ENCODE measurements at regions not wholly inside any gene's neighbourhood (a gene's known extent, or its start where the extent isn't known, plus 50 kb on each side); places are given as distances from the start of the nearest gene placed in this dataset.

DNA sequence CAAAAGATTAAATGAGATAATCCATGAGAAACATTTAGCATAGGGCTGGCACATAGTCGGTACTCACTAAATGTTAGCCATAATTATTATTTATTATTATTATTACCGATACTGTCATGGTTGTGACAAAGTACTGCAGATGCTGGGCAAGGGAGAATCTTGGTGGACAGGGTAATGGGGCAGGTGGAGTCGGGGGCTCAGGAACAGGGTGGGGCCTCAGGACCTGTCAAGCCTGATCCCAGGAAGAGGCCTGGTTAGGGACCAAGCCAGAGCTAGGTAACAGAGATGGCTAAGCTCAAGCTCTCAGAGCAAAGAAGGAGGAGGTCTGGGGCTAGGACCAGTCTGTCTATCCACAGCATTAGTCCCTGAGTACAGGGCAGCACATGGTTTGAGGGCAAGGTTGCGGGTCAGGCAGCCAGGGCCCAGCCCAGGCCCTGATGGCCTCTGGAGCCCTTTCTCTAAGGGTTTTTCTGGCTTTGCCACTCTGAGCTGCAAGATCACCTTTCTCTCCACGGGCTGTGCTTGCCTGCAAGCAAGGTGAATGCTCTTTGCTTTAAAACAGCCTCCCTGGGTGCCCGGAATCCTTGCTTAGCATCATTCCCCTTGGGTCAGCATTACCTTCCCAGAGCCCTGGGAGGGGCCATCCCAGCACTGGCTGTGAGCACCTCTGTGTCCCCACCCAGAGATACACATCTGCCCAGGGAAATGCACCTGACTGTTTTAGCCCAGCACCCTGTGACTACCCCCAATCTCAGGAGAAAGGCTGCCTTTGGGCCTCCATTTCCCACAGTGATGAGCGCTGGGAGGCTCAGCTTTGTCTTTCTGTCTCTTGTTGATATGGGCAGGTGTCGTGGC lies 572.0 kb downstream of the PTPRU start:
- H3K9me3 Mint-ChIP-seq (ENCODE audit: unreplicated experiment): no peaks in the 10 kb centered on the region
- FAIRE-seq (no peak), DNase-seq (ENCODE audit: low read depth) (no peak)
- peaks cover 2% of the 10 kb centered on the region for H3K4me1 Mint-ChIP-seq (ENCODE audit: low read depth, unreplicated experiment)
- no peaks in the 10 kb centered on the region for H3K79me2 ChIP-seq (ENCODE audit: insufficient read depth, low read length)
- no peak overlapping the region for H3K4me3 Mint-ChIP-seq (ENCODE audit: unreplicated experiment)
- no peak overlapping the region for H3K4me2 ChIP-seq (ENCODE audit: low read length)
- TF ChIP-seq, protein P1, sequence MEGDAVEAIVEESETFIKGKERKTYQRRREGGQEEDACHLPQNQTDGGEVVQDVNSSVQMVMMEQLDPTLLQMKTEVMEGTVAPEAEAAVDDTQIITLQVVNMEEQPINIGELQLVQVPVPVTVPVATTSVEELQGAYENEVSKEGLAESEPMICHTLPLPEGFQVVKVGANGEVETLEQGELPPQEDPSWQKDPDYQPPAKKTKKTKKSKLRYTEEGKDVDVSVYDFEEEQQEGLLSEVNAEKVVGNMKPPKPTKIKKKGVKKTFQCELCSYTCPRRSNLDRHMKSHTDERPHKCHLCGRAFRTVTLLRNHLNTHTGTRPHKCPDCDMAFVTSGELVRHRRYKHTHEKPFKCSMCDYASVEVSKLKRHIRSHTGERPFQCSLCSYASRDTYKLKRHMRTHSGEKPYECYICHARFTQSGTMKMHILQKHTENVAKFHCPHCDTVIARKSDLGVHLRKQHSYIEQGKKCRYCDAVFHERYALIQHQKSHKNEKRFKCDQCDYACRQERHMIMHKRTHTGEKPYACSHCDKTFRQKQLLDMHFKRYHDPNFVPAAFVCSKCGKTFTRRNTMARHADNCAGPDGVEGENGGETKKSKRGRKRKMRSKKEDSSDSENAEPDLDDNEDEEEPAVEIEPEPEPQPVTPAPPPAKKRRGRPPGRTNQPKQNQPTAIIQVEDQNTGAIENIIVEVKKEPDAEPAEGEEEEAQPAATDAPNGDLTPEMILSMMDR (IDR thresholded peaks at IDR 0.05; ENCODE audit: insufficient read depth, low read depth, low read length): no peak
- TF ChIP-seq EZH2 (IDR thresholded peaks at IDR 0.05; ENCODE audit: insufficient read depth, low read length): no peak
- peaks cover 28% of the 10 kb centered on the region for H3K27me3 Mint-ChIP-seq (ENCODE audit: low read depth, unreplicated experiment)
- no peak overlapping the region for H3K9ac ChIP-seq (ENCODE audit: low read length)
- H3K9me3 ChIP-seq (ENCODE audit: insufficient read depth, low read depth, low read length): no peaks in the 10 kb centered on the region
- no peaks in the 10 kb centered on the region for H4K20me1 ChIP-seq (ENCODE audit: insufficient read depth, low read length)
- no peak overlapping the region for H3K27ac Mint-ChIP-seq (ENCODE audit: unreplicated experiment)
- H2AFZ ChIP-seq (ENCODE audit: low read depth, low read length): no peak overlapping the region
- H3K36me3 Mint-ChIP-seq (ENCODE audit: low read depth, unreplicated experiment): no peaks in the 10 kb centered on the region
- H3K36me3 ChIP-seq (ENCODE audit: insufficient read depth, low read length): no peaks in the 10 kb centered on the region
- peaks cover 2% of the 10 kb centered on the region for H3K27me3 ChIP-seq (ENCODE audit: insufficient read depth, low read length)
- H3K4me1 ChIP-seq (ENCODE audit: insufficient read depth, low read length): no peaks in the 10 kb centered on the region
- no peak overlapping the region for H3K4me3 ChIP-seq (ENCODE audit: insufficient read depth, low read depth, low read length)
- H3K27ac ChIP-seq (ENCODE audit: low read depth, low read length): no peak overlapping the region

DNA sequence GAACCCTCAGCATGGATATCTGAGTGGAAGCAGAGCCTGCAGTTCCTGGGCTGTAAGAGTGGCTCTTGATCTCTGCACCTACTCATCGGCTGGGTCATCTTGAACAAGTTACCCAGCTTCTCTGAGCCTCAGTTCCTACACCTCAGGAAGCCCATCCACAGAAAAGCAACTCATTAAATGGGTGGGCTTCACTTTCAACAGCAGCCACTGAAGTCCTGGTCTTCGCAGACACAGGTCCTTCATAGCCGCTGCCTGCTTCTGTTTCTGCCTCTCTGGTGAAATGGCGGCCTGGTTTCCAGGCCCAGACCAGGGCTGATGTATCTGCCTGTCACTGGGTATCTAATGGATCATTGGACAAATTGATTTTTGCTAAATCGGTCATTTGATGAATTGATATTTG lies 571.4 kb downstream of the PTPRU start:
- no peak overlapping the region for H2AFZ ChIP-seq (ENCODE audit: low read depth, low read length)
- no peak overlapping the region for H3K4me2 ChIP-seq (ENCODE audit: low read length)
- Mint-ChIP-seq H3K9me3 (ENCODE audit: unreplicated experiment) (no peaks in the 10 kb centered on the region), H3K36me3 (ENCODE audit: low read depth, unreplicated experiment) (no peaks in the 10 kb centered on the region), H3K4me1 (ENCODE audit: low read depth, unreplicated experiment) (peaks cover 2% of the 10 kb centered on the region), H3K4me3 (ENCODE audit: unreplicated experiment) (no peak overlapping the region), H3K27me3 (ENCODE audit: low read depth, unreplicated experiment) (peaks cover 33% of the 10 kb centered on the region), H3K27ac (ENCODE audit: unreplicated experiment) (no peak overlapping the region)
- H4K20me1 ChIP-seq (ENCODE audit: insufficient read depth, low read length): no peaks in the 10 kb centered on the region
- H3K27me3 ChIP-seq (ENCODE audit: insufficient read depth, low read length): peaks cover 2% of the 10 kb centered on the region
- no peak for FAIRE-seq
- H3K4me3 ChIP-seq (ENCODE audit: insufficient read depth, low read depth, low read length): no peak overlapping the region
- no peak overlapping the region for H3K27ac ChIP-seq (ENCODE audit: low read depth, low read length)
- TF ChIP-seq EZH2 (IDR thresholded peaks at IDR 0.05; ENCODE audit: insufficient read depth, low read length): no peak
- TF ChIP-seq, protein P1 (IDR thresholded peaks at IDR 0.05; ENCODE audit: insufficient read depth, low read depth, low read length): no peak
- no peaks in the 10 kb centered on the region for H3K79me2 ChIP-seq (ENCODE audit: insufficient read depth, low read length)
- H3K9me3 ChIP-seq (ENCODE audit: insufficient read depth, low read depth, low read length): no peaks in the 10 kb centered on the region
- no peak overlapping the region for H3K9ac ChIP-seq (ENCODE audit: low read length)
- no peaks in the 10 kb centered on the region for H3K36me3 ChIP-seq (ENCODE audit: insufficient read depth, low read length)
- H3K4me1 ChIP-seq (ENCODE audit: insufficient read depth, low read length): no peaks in the 10 kb centered on the region
- DNase-seq (ENCODE audit: low read depth): no peak
